Heart right ventricle (tissue), 16 donors: ENCODE measurements at regions not wholly inside any gene's neighbourhood (a gene's known extent, or its start where the extent isn't known, plus 50 kb on each side); places are given as distances from the start of the nearest gene placed in this dataset.
"Not testable (repeated sequence)": the region's sequence is repeated elsewhere in the genome, so short reads cannot be mapped to it uniquely, and the experiment has no call there.

Experiments
- ATAC-seq, 8 donors: fragments of 200-7000 bp; cut with Tn5 transposase; one replicate each; pipeline ENCODE4 v1.9.1; 2020; ENCODE audit warnings: mild to moderate bottlenecking in 8 of 8, moderate library complexity in 8 of 8, moderate number of reproducible peaks in 1 of 8
- DNase-seq, 2 donors: peaks; one replicate each; pipeline ENCODE4 v3.0.0-alpha.2; 2020
- H3K27ac ChIP-seq, 10 donors: fragments of 200-600 bp; sonication (generic) in 2 of 10; one replicate each; pipeline versions ENCODE4 v1.5.0 to v1.8.0; 2020 to 2022; ENCODE audit warnings: mild to moderate bottlenecking in 3 of 10
- H3K27me3 ChIP-seq, 7 donors: fragments of 200-600 bp; one replicate each; pipeline ENCODE4 v1.8.0; 2021 to 2022; ENCODE audit warnings: mild to moderate bottlenecking in 2 of 7
- H3K36me3 ChIP-seq, 9 donors: fragments of 200-600 bp; sonication (generic) in 1 of 9; one replicate each; pipeline versions ENCODE4 v1.5.0 to v1.8.0; 2020 to 2022; ENCODE audit warnings: mild to moderate bottlenecking in 2 of 9
- H3K4me1 ChIP-seq, 9 donors: fragments of 200-600 bp; sonication (generic) in 1 of 9; one replicate each; pipeline versions ENCODE4 v1.5.0 to v1.8.0; 2020 to 2022; ENCODE audit warnings: mild to moderate bottlenecking in 4 of 9
- H3K4me3 ChIP-seq, 10 donors: fragments of 200-600 bp; sonication (generic) in 2 of 10; one replicate each; pipeline versions ENCODE4 v1.5.0 to v1.8.0; 2020 to 2022; ENCODE audit warnings: mild to moderate bottlenecking in 7 of 10, moderate library complexity in 2 of 10
- H3K9me3 ChIP-seq, 11 donors: fragments of 200-600 bp in 10 of 11; sonication (generic) in 2 of 11; one replicate each; pipeline versions ENCODE4 v1.5.0 to v1.8.0; 2013 to 2022; ENCODE audit warnings: mild to moderate bottlenecking in 2 of 11, control low read depth in 1 of 11, moderate library complexity in 1 of 11
- CTCF ChIP-seq, 9 donors: fragments of 200-600 bp; sonication (generic) in 2 of 9; IDR thresholded peaks; one replicate each; pipeline versions ENCODE4 v1.5.0 to v1.8.0; 2021 to 2022; ENCODE audit warnings: antibody characterized with exemption in 9 of 9, mild to moderate bottlenecking in 5 of 9, moderate library complexity in 1 of 9
- WGBS, 2 donors: extraction: QIAGEN DNeasy Blood & Tissue Kit; methylation state at CpG; one replicate each; pipeline ENCODE4 v1.1.7; 2013; ENCODE audit warnings: inconsistent platforms in 1 of 2; 5-methylcytosine and 5-hydroxymethylcytosine counted together
- intact Hi-C, 10 donors: fragments of 100-400 bp; cut with DNase I; formaldehyde crosslinking; loops; one replicate each; pipeline versions ENCODE4 v1.11.1 to v1.14.2; 2022
- donor health status: Arrhythmogenic right ventricular cardiomyopathy.
- donor health status: ischemic (EF 13 %, LVEDD 7.1; RV severe dilation, severe dysfunction).
- donor health status: healthy with polysubstance abuse.
- donor health status: DM: no; HTN: yes; CAD: no.
- donor health status: DM: no; HTN: no; CAD: no.
- donor health status: ischemic (EF 25% LVEDD 6.9; RV normal size, moderate dysfunction).
- donor health status: ischemic (EF 25% LVEDD 5.7; RV mildly dilated, moderate dysfunction).
- donor health status: healthy.
- donor health status: DM: yes; HTN: yes; CAD: no.
- donor health status: Ischemic cardiomyopathy.
- donor health status: ischemic (EF 35%, LVEDD 5.7; RV mildly dilated, moderate dysfunction).
- donor health status: nonischemic (EF 11% LVEDD 7.7; RV severe dilation, severe dysfunction).
- donor health status: DM: yes; HTN: yes; CAD: no.
- donor health status: PGD.
- donor health status: ischemic (EF 29% LVEDD 5.4; RV normal size, mild dysfunction).
- donor health status: nonischemic (EF 23%, LVEDD 6.1; RV moderate dilation, normal function).

GRCh38 chr10:90293616-90294015 is 564.2 kb downstream of the HTR7 start:
- Histone ChIP-seq H3K9me3 (no peaks in the 10 kb centered on the region), H3K36me3 (no peaks in the 10 kb centered on the region), H3K4me1 (peaks cover 0 to 4% (median 0%) of the 10 kb centered on the region in 9 donors), H3K27me3 (no peaks in the 10 kb centered on the region), H3K4me3 (no peak overlapping the region), H3K27ac (no peak overlapping the region)
- ATAC-seq (no peak), DNase-seq (no peak)
- 75 to 80% methylated on average over 4 of the region's 4 CpGs for WGBS, 2 donors
- intact Hi-C loops, result no loop called here
- TF ChIP-seq CTCF (IDR thresholded peaks at IDR 0.05), result no peak

GRCh38 chr10:90294821-90295540 is 562.9 kb downstream of the HTR7 start:
- H3K36me3 ChIP-seq, H3K4me3 ChIP-seq, H3K4me1 ChIP-seq, H3K27me3 ChIP-seq, ATAC-seq, intact Hi-C loops, H3K9me3 ChIP-seq, H3K27ac ChIP-seq, DNase-seq: not testable (repeated sequence)
- 78 to 84% methylated on average over 10 of the region's 11 CpGs for WGBS, 2 donors

- ATAC-seq, H3K27me3 ChIP-seq, H3K4me1 ChIP-seq, DNase-seq, intact Hi-C loops, H3K36me3 ChIP-seq, H3K4me3 ChIP-seq, H3K27ac ChIP-seq, H3K9me3 ChIP-seq: not testable (repeated sequence)
- WGBS, 2 donors, result 17 to 37% methylated on average over 7 of the region's 7 CpGs
Measured at GRCh38 chr10:90302031-90302430, 555.8 kb downstream of the HTR7 start.

GRCh38 chr10:90302758-90303481 is 554.9 kb downstream of the HTR7 start:
- no peak overlapping the region for H3K27ac ChIP-seq
- no peak for ATAC-seq
- H3K27me3 ChIP-seq, result no peaks in the 10 kb centered on the region
- intact Hi-C loops, result no loop called here
- TF ChIP-seq CTCF (IDR thresholded peaks at IDR 0.05), result no peak
- peak in 1 of 2 donors; percentile 11 for DNase-seq
- H3K9me3 ChIP-seq, result peaks cover 0 to 2% (median 0%) of the 10 kb centered on the region in 11 donors
- no peaks in the 10 kb centered on the region for H3K36me3 ChIP-seq
- H3K4me3 ChIP-seq, result no peak overlapping the region
- no peaks in the 10 kb centered on the region for H3K4me1 ChIP-seq
- WGBS, 2 donors, result 67 to 74% methylated on average over 8 of the region's 8 CpGs

GRCh38 chr10:90304533-90304932 is 553.3 kb downstream of the HTR7 start:
- DNase-seq, result no peak
- no peak for ATAC-seq
- intact Hi-C loops, result no loop called here
- WGBS, 2 donors, result 0% methylated on average over 1 of the region's 1 CpG
- no peaks in the 10 kb centered on the region for H3K4me1 ChIP-seq
- H3K9me3 ChIP-seq, result peaks cover 0 to 18% (median 0%) of the 10 kb centered on the region in 11 donors
- H3K27me3 ChIP-seq, result no peaks in the 10 kb centered on the region
- TF ChIP-seq CTCF (IDR thresholded peaks at IDR 0.05), result no peak
- H3K27ac ChIP-seq, result no peak overlapping the region
- no peak overlapping the region for H3K4me3 ChIP-seq
- H3K36me3 ChIP-seq, result no peaks in the 10 kb centered on the region
